ENCODE measurements at regions not wholly inside any gene's neighbourhood (a gene's known extent, or its start where the extent isn't known, plus 50 kb on each side); places are given as distances from the start of the nearest gene placed in this dataset.

GRCh38 chr2:100207411-100207885 lies 65.1 kb upstream of the AFF3 start:
- no peaks in the 10 kb centered on the region for H3K27me3 ChIP-seq (ENCODE audit: control insufficient read depth in 5 of 5, insufficient read depth in 4 of 5, low read length in 5 of 5)
- no peak overlapping the region for H3K9ac ChIP-seq (ENCODE audit: low read length in 5 of 5)
- H3K4me1 ChIP-seq (ENCODE audit: control insufficient read depth in 5 of 5, insufficient read depth in 5 of 5, low read length in 5 of 5) = peaks cover 0 to 9% (median 0%) of the 10 kb centered on the region in 5 donors
- H3K27ac ChIP-seq (ENCODE audit: low read depth, low read length) = no peak overlapping the region
- no peaks in the 10 kb centered on the region for H3K9me3 ChIP-seq (ENCODE audit: control insufficient read depth in 5 of 5, low read length in 5 of 5)
- no peaks in the 10 kb centered on the region for H3K36me3 ChIP-seq (ENCODE audit: control insufficient read depth in 5 of 5, insufficient read depth in 5 of 5, low read length in 5 of 5)
- no peak overlapping the region for H3K4me3 ChIP-seq (ENCODE audit: low read depth in 1 of 5, low read length in 5 of 5)

GRCh38 chr2:100206731-100207255 lies 64.4 kb upstream of the AFF3 start:
- Histone ChIP-seq H3K9ac (ENCODE audit: low read length in 5 of 5) (no peak overlapping the region), H3K27me3 (ENCODE audit: control insufficient read depth in 5 of 5, insufficient read depth in 4 of 5, low read length in 5 of 5) (no peaks in the 10 kb centered on the region), H3K27ac (ENCODE audit: low read depth, low read length) (no peak overlapping the region), H3K4me3 (ENCODE audit: low read depth in 1 of 5, low read length in 5 of 5) (no peak overlapping the region), H3K36me3 (ENCODE audit: control insufficient read depth in 5 of 5, insufficient read depth in 5 of 5, low read length in 5 of 5) (no peaks in the 10 kb centered on the region), H3K9me3 (ENCODE audit: control insufficient read depth in 5 of 5, low read length in 5 of 5) (no peaks in the 10 kb centered on the region), H3K4me1 (ENCODE audit: control insufficient read depth in 5 of 5, insufficient read depth in 5 of 5, low read length in 5 of 5) (peaks cover 0 to 6% (median 0%) of the 10 kb centered on the region in 5 donors)

- no peak overlapping the region for H3K27ac ChIP-seq (ENCODE audit: low read depth, low read length)
- no peaks in the 10 kb centered on the region for H3K9me3 ChIP-seq (ENCODE audit: control insufficient read depth in 5 of 5, low read length in 5 of 5)
- H3K9ac ChIP-seq (ENCODE audit: low read length in 5 of 5) = no peak overlapping the region
- no peaks in the 10 kb centered on the region for H3K36me3 ChIP-seq (ENCODE audit: control insufficient read depth in 5 of 5, insufficient read depth in 5 of 5, low read length in 5 of 5)
- no peak overlapping the region for H3K4me3 ChIP-seq (ENCODE audit: low read depth in 1 of 5, low read length in 5 of 5)
- no peaks in the 10 kb centered on the region for H3K4me1 ChIP-seq (ENCODE audit: control insufficient read depth in 5 of 5, insufficient read depth in 5 of 5, low read length in 5 of 5)
- H3K27me3 ChIP-seq (ENCODE audit: control insufficient read depth in 5 of 5, insufficient read depth in 4 of 5, low read length in 5 of 5) = no peaks in the 10 kb centered on the region
Observed at GRCh38 chr2:100205174-100205573, 62.8 kb upstream of the AFF3 start.

- Histone ChIP-seq H3K4me1 (ENCODE audit: control insufficient read depth in 5 of 5, insufficient read depth in 5 of 5, low read length in 5 of 5) (peaks cover 6 to 15% (median 15%) of the 10 kb centered on the region in 5 donors), H3K27ac (ENCODE audit: low read depth, low read length) (no peak overlapping the region), H3K4me3 (ENCODE audit: low read depth in 1 of 5, low read length in 5 of 5) (no peak overlapping the region), H3K9ac (ENCODE audit: low read length in 5 of 5) (no peak overlapping the region), H3K9me3 (ENCODE audit: control insufficient read depth in 5 of 5, low read length in 5 of 5) (no peaks in the 10 kb centered on the region), H3K27me3 (ENCODE audit: control insufficient read depth in 5 of 5, insufficient read depth in 4 of 5, low read length in 5 of 5) (no peaks in the 10 kb centered on the region), H3K36me3 (ENCODE audit: control insufficient read depth in 5 of 5, insufficient read depth in 5 of 5, low read length in 5 of 5) (no peaks in the 10 kb centered on the region)
Observed at GRCh38 chr2:100202567-100202966, 60.2 kb upstream of the AFF3 start.

DNA sequence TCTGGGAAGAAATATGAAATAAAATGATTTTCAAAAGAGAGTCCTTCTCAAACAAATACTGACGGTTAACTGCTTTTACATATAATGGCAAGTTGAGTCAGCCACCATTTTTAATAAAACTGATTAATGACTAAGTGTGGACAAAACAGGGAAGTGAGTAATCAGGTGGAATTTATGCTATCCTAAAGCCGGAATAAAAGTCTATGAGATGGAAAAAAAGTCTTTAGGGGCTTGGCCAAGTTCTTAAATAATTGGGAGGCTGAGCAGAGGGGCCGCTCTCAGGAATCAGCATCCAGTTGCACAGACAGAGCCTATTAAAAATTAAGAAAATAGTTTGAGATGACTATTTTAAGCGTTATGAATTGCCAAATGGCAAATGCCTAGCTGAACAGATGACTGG lies 58.6 kb upstream of the AFF3 start:
- Histone ChIP-seq H3K36me3 (ENCODE audit: control insufficient read depth in 5 of 5, insufficient read depth in 5 of 5, low read length in 5 of 5) (no peaks in the 10 kb centered on the region), H3K9me3 (ENCODE audit: control insufficient read depth in 5 of 5, low read length in 5 of 5) (no peaks in the 10 kb centered on the region), H3K27ac (ENCODE audit: low read depth, low read length) (no peak overlapping the region), H3K9ac (ENCODE audit: low read length in 5 of 5) (no peak overlapping the region), H3K27me3 (ENCODE audit: control insufficient read depth in 5 of 5, insufficient read depth in 4 of 5, low read length in 5 of 5) (no peaks in the 10 kb centered on the region), H3K4me1 (ENCODE audit: control insufficient read depth in 5 of 5, insufficient read depth in 5 of 5, low read length in 5 of 5) (peaks cover 6 to 31% (median 23%) of the 10 kb centered on the region in 5 donors), H3K4me3 (ENCODE audit: low read depth in 1 of 5, low read length in 5 of 5) (no peak overlapping the region)

GRCh38 chr2:100199421-100199820 lies 57.0 kb upstream of the AFF3 start:
- H3K4me3 ChIP-seq (ENCODE audit: low read depth in 1 of 5, low read length in 5 of 5) = no peak overlapping the region
- peaks cover 6 to 39% (median 23%) of the 10 kb centered on the region in 5 donors for H3K4me1 ChIP-seq (ENCODE audit: control insufficient read depth in 5 of 5, insufficient read depth in 5 of 5, low read length in 5 of 5)
- H3K9me3 ChIP-seq (ENCODE audit: control insufficient read depth in 5 of 5, low read length in 5 of 5) = no peaks in the 10 kb centered on the region
- H3K9ac ChIP-seq (ENCODE audit: low read length in 5 of 5) = no peak overlapping the region
- no peak overlapping the region for H3K27ac ChIP-seq (ENCODE audit: low read depth, low read length)
- no peaks in the 10 kb centered on the region for H3K27me3 ChIP-seq (ENCODE audit: control insufficient read depth in 5 of 5, insufficient read depth in 4 of 5, low read length in 5 of 5)
- no peaks in the 10 kb centered on the region for H3K36me3 ChIP-seq (ENCODE audit: control insufficient read depth in 5 of 5, insufficient read depth in 5 of 5, low read length in 5 of 5)

DNA sequence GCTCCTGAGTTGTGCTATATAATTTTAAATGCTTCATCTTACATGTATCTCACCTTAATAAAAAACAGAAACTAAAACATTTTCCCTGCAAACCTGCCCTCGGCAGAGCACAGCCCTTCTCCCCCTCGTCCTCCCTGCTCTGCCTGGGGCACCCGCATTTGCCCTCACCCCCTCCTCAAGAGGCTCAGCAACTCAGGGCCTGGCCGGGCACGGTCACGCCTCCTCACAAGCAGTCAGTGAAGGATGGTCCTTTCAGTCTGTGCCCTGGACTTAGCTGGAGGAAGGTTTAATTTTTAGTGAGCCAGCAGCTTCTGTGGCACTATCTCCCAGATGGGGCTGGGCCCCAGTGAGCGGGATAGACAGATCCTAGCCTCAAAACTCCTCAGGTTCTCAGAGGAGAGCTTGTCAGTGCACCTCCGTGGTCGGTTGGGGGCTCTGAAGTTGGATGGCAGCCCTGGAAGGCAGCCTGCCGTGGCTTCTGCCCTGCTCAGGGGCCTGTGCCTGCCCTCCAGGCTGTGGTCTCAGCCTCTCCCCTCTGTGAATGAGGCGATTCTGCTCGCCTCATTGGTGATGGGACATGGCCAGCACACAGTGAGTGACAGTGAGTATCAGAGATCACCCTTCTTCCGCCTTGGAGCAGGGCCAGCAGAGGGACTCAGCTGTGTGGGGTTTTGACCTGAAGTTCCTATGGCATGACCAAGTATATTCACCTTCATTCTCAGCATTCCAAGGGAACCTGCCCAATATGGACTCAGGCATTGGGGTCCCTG lies 56.3 kb upstream of the AFF3 start:
- Histone ChIP-seq H3K4me1 (ENCODE audit: control insufficient read depth in 5 of 5, insufficient read depth in 5 of 5, low read length in 5 of 5) (peaks cover 6 to 43% (median 30%) of the 10 kb centered on the region in 5 donors), H3K36me3 (ENCODE audit: control insufficient read depth in 5 of 5, insufficient read depth in 5 of 5, low read length in 5 of 5) (no peaks in the 10 kb centered on the region), H3K27ac (ENCODE audit: low read depth, low read length) (peak overlapping the region; percentile 94), H3K4me3 (ENCODE audit: low read depth in 1 of 5, low read length in 5 of 5) (no peak overlapping the region), H3K9me3 (ENCODE audit: control insufficient read depth in 5 of 5, low read length in 5 of 5) (no peaks in the 10 kb centered on the region), H3K27me3 (ENCODE audit: control insufficient read depth in 5 of 5, insufficient read depth in 4 of 5, low read length in 5 of 5) (no peaks in the 10 kb centered on the region), H3K9ac (ENCODE audit: low read length in 5 of 5) (peak overlapping the region; percentile 10 to 77 (median 52))

DNA sequence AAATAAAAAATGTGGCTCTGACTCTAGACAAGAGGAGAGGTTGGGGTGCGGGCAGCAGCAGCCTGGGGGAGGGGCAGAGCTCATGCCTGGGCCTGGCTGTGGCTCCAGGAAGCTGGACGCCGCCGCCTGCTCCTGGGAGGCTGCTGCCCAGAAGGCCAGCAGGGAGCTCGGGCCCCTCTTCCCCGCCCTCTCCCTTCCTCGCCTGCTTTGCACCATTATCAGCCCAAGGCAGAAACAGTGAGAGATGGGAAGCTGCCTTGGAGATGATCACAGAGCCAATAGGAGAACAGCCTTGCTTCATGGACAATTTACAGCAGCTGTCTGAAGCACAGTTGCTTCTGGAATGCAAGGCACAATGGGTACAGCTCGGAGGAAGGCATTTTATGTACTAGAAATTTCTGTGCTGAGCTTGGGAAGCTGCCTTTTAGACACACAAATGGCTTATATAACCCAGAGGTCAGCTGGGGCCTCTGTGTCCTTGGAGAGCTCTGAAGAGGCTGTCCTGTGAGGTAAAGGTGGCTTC lies 55.3 kb upstream of the AFF3 start:
- Histone ChIP-seq H3K27ac (ENCODE audit: low read depth, low read length) (peak overlapping the region; percentile 94), H3K27me3 (ENCODE audit: control insufficient read depth in 5 of 5, insufficient read depth in 4 of 5, low read length in 5 of 5) (no peaks in the 10 kb centered on the region), H3K36me3 (ENCODE audit: control insufficient read depth in 5 of 5, insufficient read depth in 5 of 5, low read length in 5 of 5) (no peaks in the 10 kb centered on the region), H3K9me3 (ENCODE audit: control insufficient read depth in 5 of 5, low read length in 5 of 5) (peaks cover 0 to 3% (median 0%) of the 10 kb centered on the region in 5 donors), H3K4me3 (ENCODE audit: low read depth in 1 of 5, low read length in 5 of 5) (no peak overlapping the region), H3K9ac (ENCODE audit: low read length in 5 of 5) (peak overlapping the region; percentile 46 to 77 (median 52)), H3K4me1 (ENCODE audit: control insufficient read depth in 5 of 5, insufficient read depth in 5 of 5, low read length in 5 of 5) (peaks cover 6 to 51% (median 39%) of the 10 kb centered on the region in 5 donors)

DNA sequence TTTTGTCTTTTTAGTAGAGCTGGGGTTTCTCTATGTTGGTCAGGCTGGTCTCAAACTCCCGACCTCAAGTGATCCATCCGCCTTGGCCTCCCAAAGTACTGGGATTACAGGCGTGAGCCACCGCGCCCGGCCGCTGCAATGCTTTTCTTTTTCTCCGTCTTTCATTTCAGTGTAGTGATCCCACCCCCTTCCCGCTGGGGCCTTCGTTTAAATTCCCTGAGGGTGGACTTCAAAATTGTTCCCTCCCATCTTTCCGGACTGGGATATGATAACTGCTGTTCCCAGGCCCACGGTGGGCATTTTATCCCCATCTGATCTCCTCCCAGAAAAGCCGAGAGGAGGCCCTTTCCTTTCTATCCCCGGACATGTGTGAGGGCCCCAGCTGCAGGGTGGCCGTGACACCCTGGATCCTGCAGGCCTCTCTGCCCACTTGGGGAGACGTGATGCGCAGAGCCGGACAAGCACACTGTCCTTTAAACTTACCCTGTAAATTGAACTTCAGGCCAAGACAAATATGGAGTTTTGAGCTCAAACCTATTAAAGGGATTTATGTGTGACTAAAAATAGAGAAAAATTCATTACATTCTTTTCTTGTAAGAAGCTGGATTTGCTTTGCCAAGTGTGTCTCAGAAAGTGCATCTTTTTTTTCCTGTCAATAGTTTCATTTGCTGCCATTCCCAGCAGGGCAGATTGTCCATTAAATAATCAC lies 54.5 kb upstream of the AFF3 start:
- Histone ChIP-seq H3K4me3 (ENCODE audit: low read depth in 1 of 5, low read length in 5 of 5) (no peak overlapping the region), H3K36me3 (ENCODE audit: control insufficient read depth in 5 of 5, insufficient read depth in 5 of 5, low read length in 5 of 5) (no peaks in the 10 kb centered on the region), H3K9me3 (ENCODE audit: control insufficient read depth in 5 of 5, low read length in 5 of 5) (peaks cover 0 to 3% (median 0%) of the 10 kb centered on the region in 5 donors), H3K27ac (ENCODE audit: low read depth, low read length) (peak overlapping the region; percentile 94), H3K4me1 (ENCODE audit: control insufficient read depth in 5 of 5, insufficient read depth in 5 of 5, low read length in 5 of 5) (peaks cover 6 to 59% (median 43%) of the 10 kb centered on the region in 5 donors), H3K27me3 (ENCODE audit: control insufficient read depth in 5 of 5, insufficient read depth in 4 of 5, low read length in 5 of 5) (no peaks in the 10 kb centered on the region), H3K9ac (ENCODE audit: low read length in 5 of 5) (peak overlapping the region in 4 of 5 donors; percentile 31 to 52 (median 44))

GRCh38 chr2:100195942-100196341 lies 53.6 kb upstream of the AFF3 start:
- Histone ChIP-seq H3K4me1 (ENCODE audit: control insufficient read depth in 5 of 5, insufficient read depth in 5 of 5, low read length in 5 of 5) (peaks cover 6 to 63% (median 47%) of the 10 kb centered on the region in 5 donors), H3K27me3 (ENCODE audit: control insufficient read depth in 5 of 5, insufficient read depth in 4 of 5, low read length in 5 of 5) (no peaks in the 10 kb centered on the region), H3K4me3 (ENCODE audit: low read depth in 1 of 5, low read length in 5 of 5) (no peak overlapping the region), H3K9ac (ENCODE audit: low read length in 5 of 5) (no peak overlapping the region), H3K27ac (ENCODE audit: low read depth, low read length) (no peak overlapping the region), H3K9me3 (ENCODE audit: control insufficient read depth in 5 of 5, low read length in 5 of 5) (peaks cover 0 to 3% (median 0%) of the 10 kb centered on the region in 5 donors), H3K36me3 (ENCODE audit: control insufficient read depth in 5 of 5, insufficient read depth in 5 of 5, low read length in 5 of 5) (no peaks in the 10 kb centered on the region)

Measured in subcutaneous abdominal adipose tissue (tissue), 5 donors.